ENCODE measurements at regions not wholly inside any gene's neighbourhood (a gene's known extent, or its start where the extent isn't known, plus 50 kb on each side); places are given as distances from the start of the nearest gene placed in this dataset.

DNA sequence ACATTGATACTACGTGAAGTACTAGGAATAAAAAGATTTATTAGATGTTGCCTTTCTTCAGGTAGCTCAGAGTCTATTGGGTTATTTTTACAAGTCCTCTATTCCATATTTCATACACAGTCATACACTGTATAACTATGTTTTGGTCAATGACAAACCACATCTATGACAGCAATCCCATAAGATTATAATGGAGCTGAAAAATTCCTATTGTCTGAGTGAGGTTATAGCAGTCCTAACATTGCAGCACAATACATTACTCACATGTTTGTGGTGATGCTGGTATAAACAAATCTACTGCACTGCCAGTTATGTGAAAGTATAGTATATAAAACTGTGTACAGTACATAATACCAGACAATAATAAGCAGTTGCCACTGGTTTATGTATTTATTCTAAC, 595.1 kb downstream of the MBD2 start:
- Histone ChIP-seq H4K5ac (ENCODE audit: low read depth, low read length) (no peak overlapping the region), H4K8ac (ENCODE audit: low read depth in 2 of 2, low read length in 2 of 2) (no peak overlapping the region), H3K23ac (ENCODE audit: low read depth, low read length) (no peak overlapping the region), H4K91ac (ENCODE audit: insufficient read depth, low read depth, low read length) (no peak overlapping the region), H3K4me2 (ENCODE audit: low read depth, low read length) (no peak overlapping the region), H3K4me1 (ENCODE audit: control insufficient read depth, insufficient read depth, low read length) (no peaks in the 10 kb centered on the region), H3K9me1 (ENCODE audit: insufficient read depth, low read length) (no peaks in the 10 kb centered on the region), H2BK5ac (ENCODE audit: low read depth, low read length, poor library complexity, severe bottlenecking) (no peak overlapping the region), H3K56ac (ENCODE audit: extremely low read depth, insufficient read depth, low read length) (no peak overlapping the region), H3K4ac (ENCODE audit: low read depth, low read length) (no peak overlapping the region), H3K9me3 (ENCODE audit: control insufficient read depth, insufficient read depth, low read length) (peaks cover 12% of the 10 kb centered on the region), H3K36me3 (ENCODE audit: control insufficient read depth, insufficient read depth, low read length) (no peaks in the 10 kb centered on the region), H3K27me3 (ENCODE audit: control insufficient read depth, insufficient read depth, low read length) (no peaks in the 10 kb centered on the region), H2BK120ac (ENCODE audit: low read depth, low read length) (no peak overlapping the region), H2BK15ac (ENCODE audit: low read depth, low read length) (no peak overlapping the region), H4K20me1 (ENCODE audit: insufficient read depth, low read length) (no peaks in the 10 kb centered on the region), H2BK20ac (ENCODE audit: low read depth, low read length) (no peak overlapping the region), H3K27ac (ENCODE audit: insufficient read depth, low read length) (no peak overlapping the region), H3K18ac (ENCODE audit: low read depth, low read length) (no peak overlapping the region), H2AK5ac (ENCODE audit: low read depth, low read length) (no peak overlapping the region), H2AFZ (replicated peaks; ENCODE audit: low read length, poor library complexity) (no peak overlapping the region), H3K4me3 (ENCODE audit: insufficient read depth, low read depth, low read length) (no peak overlapping the region), H3K9ac (ENCODE audit: low read depth, low read length) (no peak overlapping the region), H3K79me1 (ENCODE audit: low read depth in 1 of 2, low read length in 2 of 2) (no peaks in the 10 kb centered on the region), H2AK9ac (replicated peaks; ENCODE audit: low read depth, low read length, poor library complexity) (no peak overlapping the region), H3K14ac (replicated peaks; ENCODE audit: low read depth, low read length) (no peak overlapping the region)
- in situ Hi-C loops (cut with MboI; ENCODE audit: low sequenced_read_pairs) = no loop called here
- CTCF ChIA-PET = no interaction called here
- DNase-seq (no peak), ATAC-seq (ENCODE audit: low read depth) (no peak)
- no TSS peak for BruUV-seq (replicated peaks)
- POLR2A ChIA-PET (ENCODE audit: unreplicated experiment) = no interaction called here
- intact Hi-C loops (cut with micrococcal nuclease) = no loop called here
- no peak for TF ChIP-seq CHD1 (IDR thresholded peaks at IDR 0.05; ENCODE audit: low read depth, low read length)
- TF ChIP-seq NFE2L2 (IDR thresholded peaks at IDR 0.05; ENCODE audit: low read depth, low read length) = no peak
- no peak for TF ChIP-seq BHLHE40 (IDR thresholded peaks at IDR 0.05; ENCODE audit: low read depth, low read length)
- TF ChIP-seq MAFK (IDR thresholded peaks at IDR 0.05; ENCODE audit: low read depth, low read length) = no peak
- TF ChIP-seq USF2 (IDR thresholded peaks at IDR 0.05; ENCODE audit: low read depth, low read length) = no peak
- no peak for TF ChIP-seq RCOR1 (IDR thresholded peaks at IDR 0.05; ENCODE audit: insufficient replicate concordance, low read length)
- no peak for TF ChIP-seq CEBPB (IDR thresholded peaks at IDR 0.05; ENCODE audit: low read depth, low read length)
- no peak for TF ChIP-seq SMC3 (IDR thresholded peaks at IDR 0.05; ENCODE audit: low read depth, low read length)
- TF ChIP-seq MXI1 (IDR thresholded peaks at IDR 0.05; ENCODE audit: borderline replicate concordance, low read depth, low read length) = no peak
- TF ChIP-seq POLR2A (IDR thresholded peaks at IDR 0.05; ENCODE audit: low read depth, low read length) = no peak
- TF ChIP-seq RFX5 (IDR thresholded peaks at IDR 0.05; ENCODE audit: low read depth, low read length) = no peak
- no peak for TF ChIP-seq CTCF (conservative IDR thresholded peaks at IDR 0.05; ENCODE audit: low read depth, low read length)
- dilution Hi-C loops (cut with HindIII; ENCODE audit: low sequenced_read_pairs, unreplicated experiment) = no loop called here
- no CpG with 5 or more reads among the region's 1 CpG for WGBS, 2 experiments (ENCODE audit: extremely low coverage in 2 of 2, insufficient read length in 1 of 2)

Measured in IMR-90 (cell line).